ENCODE measurements at regions not wholly inside any gene's neighbourhood (a gene's known extent, or its start where the extent isn't known, plus 50 kb on each side); places are given as distances from the start of the nearest gene placed in this dataset.
"Not testable (repeated sequence)": the region's sequence is repeated elsewhere in the genome, so short reads cannot be mapped to it uniquely, and the experiment has no call there.

- not testable (repeated sequence) for DNase-seq
Measured at GRCh38 chr1:121006826-121007225, 117.3 kb downstream of the PPIAL4A start.

GRCh38 chr1:121007755-121008154, 118.2 kb downstream of the PPIAL4A start:
- DNase-seq, result not testable (repeated sequence)

GRCh38 chr1:121008512-121009215, 119.1 kb downstream of the PPIAL4A start:
- not testable (repeated sequence) for DNase-seq

GRCh38 chr1:121009216-121010057, 119.9 kb downstream of the PPIAL4A start:
- DNase-seq, result peak; percentile 4

- DNase-seq, result not testable (repeated sequence)
Measured at GRCh38 chr1:121010141-121010540, 120.6 kb downstream of the PPIAL4A start.

GRCh38 chr1:121013181-121013580, 123.6 kb downstream of the PPIAL4A start:
- DNase-seq, result not testable (repeated sequence)

- DNase-seq, result peak; percentile 73
Measured at GRCh38 chr1:121016182-121017028, 126.8 kb downstream of the PPIAL4A start.

GRCh38 chr1:121019715-121020349, 130.3 kb downstream of the PPIAL4A start:
- not testable (repeated sequence) for DNase-seq

GRCh38 chr1:121020350-121021236, 131.0 kb downstream of the PPIAL4A start:
- DNase-seq, result peak; percentile 52

GRCh38 chr1:121021716-121022115, 132.1 kb downstream of the PPIAL4A start:
- not testable (repeated sequence) for DNase-seq

GRCh38 chr1:121032878-121033494, 143.4 kb downstream of the PPIAL4A start:
- not testable (repeated sequence) for DNase-seq

GRCh38 chr1:121036792-121037191, 147.2 kb downstream of the PPIAL4A start:
- not testable (repeated sequence) for DNase-seq

GRCh38 chr1:121040974-121041373, 143.2 kb downstream of the FAM72B start:
- not testable (repeated sequence) for DNase-seq

- not testable (repeated sequence) for DNase-seq
Measured at GRCh38 chr1:121041497-121041896, 142.6 kb downstream of the FAM72B start.

- not testable (repeated sequence) for DNase-seq
Measured at GRCh38 chr1:121042882-121043281, 141.3 kb downstream of the FAM72B start.

- DNase-seq, result not testable (repeated sequence)
Measured at GRCh38 chr1:121048293-121048752, 135.8 kb downstream of the FAM72B start.

- DNase-seq, result not testable (repeated sequence)
Measured at GRCh38 chr1:121048769-121049443, 135.2 kb downstream of the FAM72B start.

GRCh38 chr1:121050097-121050496, 134.0 kb downstream of the FAM72B start:
- DNase-seq, result not testable (repeated sequence)

- not testable (repeated sequence) for DNase-seq
Measured at GRCh38 chr1:121051161-121051790, 132.9 kb downstream of the FAM72B start.

Measured in fibroblast of skin of back (primary cell).